Effector CD8-positive, alpha-beta T cell (primary cell): ENCODE measurements at regions not wholly inside any gene's neighbourhood (a gene's known extent, or its start where the extent isn't known, plus 50 kb on each side); places are given as distances from the start of the nearest gene placed in this dataset.
"Not testable (repeated sequence)": the region's sequence is repeated elsewhere in the genome, so short reads cannot be mapped to it uniquely, and the experiment has no call there.

ENCODE experiments used
- DNase-seq: peaks from one replicate; lab custom pipeline; 2025; lab: John Stamatoyannopoulos, UW

DNA sequence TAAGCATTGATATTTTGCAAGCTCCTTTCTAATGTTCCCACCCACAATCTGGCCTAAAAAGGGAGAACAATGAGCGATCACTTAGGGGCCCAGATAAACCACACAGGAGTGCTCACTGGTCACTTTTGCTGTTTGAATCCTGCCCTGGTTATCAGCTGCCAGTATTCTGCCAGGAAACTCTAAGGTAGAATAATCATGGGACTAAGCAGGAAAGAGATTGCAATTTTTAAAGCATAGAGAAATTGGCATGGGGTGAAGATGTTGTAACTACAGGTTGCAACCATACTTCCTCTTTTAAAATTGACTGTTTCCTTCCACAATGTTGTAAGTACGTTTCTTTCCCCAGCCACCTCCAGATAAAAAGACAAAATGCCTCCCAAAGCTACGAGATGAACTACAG, 251.2 kb upstream of the CDH11 start:
- no peak for DNase-seq

DNA sequence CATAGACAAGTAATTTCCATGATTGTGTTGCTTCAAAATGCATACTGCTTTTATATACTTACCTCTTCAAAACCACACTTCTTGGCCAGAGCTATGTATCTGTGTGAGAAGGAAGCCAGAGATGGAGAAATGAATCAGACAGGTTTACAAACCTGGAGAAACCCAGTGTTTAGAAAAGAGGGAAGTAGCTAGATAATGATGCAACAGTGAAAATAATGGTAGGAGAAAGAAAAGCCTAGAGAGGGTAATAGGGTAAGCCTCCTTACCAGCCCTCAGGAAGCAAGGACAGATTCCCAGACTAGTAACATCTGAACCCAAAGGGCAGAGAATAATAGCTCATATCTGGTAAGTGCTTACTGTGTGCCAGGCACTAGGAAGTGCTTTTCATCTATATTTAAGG, 250.3 kb upstream of the CDH11 start:
- DNase-seq = no peak

DNA sequence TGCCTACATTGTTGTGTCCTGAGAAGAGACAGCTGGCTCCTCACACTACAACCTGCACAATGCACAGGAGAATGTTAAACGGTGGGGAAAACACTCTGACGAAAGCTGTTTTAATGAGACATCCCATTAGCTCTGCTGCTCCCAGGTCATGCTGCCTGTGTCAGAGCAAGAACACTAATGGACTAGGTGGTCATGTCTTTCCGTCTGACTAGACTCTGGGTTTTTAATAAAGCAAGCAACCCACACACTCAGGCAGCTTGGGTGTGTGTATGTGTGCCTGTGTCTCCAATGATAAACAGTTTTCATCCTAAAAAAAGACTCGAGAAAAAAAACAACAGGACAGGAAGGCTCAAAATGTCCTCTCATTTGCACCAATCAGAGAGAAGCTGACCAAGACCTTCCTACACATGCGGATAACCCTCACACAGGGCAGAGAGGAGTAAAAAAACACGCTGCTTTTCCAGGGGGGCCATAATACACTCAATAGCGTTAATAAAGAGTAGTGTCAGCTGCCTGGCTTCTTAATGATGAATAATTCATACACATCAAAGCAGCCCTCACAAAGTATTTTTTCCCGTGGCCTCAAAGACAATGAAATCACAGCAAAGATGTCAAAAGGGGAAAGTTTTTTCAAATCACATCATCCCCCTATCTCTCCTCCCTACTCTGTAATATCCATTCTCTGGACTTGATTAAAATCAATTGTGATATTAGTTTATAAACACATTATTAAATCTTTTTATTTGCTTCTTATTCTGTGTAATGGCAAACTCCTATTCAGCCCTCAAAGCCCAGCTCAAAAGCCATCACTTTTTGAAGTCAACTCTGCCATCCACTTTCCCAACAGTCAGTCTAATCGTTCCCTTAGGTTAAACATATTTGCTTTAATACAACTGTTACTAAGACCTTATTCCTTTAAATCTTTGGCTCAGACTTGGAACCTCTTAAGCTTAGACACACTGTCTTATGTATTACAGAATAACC, 244.2 kb upstream of the CDH11 start:
- DNase-seq = no peak

DNA sequence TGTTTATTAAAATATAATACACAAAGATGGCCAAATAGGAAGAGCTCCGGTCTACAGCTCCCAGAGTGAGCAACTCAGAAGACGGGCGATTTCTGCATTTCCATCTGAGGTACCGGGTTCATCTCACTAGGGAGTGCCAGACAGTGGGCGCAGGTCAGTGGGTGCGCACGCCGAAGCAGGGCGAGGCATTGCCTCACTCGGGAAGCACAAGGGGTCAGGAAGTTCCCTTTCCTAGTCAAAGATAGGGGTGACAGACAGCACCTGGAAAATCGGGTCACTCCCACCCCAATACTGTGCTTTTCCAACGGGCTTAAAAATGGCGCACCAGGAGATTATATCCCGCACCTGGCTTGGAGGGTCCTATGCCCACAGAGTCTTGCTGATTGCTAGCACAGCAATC, 234.9 kb upstream of the CDH11 start:
- DNase-seq = not testable (repeated sequence)

DNA sequence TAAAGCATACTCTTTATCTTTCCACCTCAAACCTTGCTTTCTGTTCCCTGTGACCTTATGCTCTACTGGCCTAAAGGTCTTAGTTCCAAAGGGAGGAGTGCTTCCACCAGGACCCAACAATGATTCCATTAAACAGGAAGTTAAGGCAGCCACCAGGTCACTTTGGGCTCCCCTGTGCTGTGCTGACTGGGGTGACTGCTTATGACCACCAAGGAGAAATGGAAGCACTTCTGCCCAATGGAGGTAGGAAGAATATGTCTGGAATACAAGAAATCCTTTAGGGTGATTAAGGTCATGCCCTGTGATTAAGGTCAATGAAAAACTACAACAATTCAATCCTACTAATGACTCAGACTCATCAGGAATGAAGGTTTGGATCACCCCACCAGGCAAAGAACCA, 233.8 kb upstream of the CDH11 start:
- no peak for DNase-seq

DNA sequence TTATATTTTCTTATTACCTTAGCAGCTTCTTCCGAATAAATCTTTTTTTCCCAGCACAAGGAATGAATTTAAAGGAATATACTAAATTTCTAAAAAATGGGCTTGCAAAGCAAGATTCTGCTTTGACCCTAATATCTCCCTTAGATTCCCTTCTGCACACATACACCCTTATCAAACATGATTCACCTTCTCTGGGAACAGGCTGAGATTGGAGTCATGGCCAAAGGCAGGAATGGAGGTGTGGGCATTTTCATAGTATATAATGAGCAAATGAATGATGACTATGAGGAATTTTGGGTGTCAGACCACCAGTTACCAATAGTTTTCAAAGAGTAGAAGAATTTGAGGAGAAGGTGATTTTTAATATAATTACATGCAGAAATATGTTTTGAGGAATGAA, 231.3 kb upstream of the CDH11 start:
- no peak for DNase-seq

DNA sequence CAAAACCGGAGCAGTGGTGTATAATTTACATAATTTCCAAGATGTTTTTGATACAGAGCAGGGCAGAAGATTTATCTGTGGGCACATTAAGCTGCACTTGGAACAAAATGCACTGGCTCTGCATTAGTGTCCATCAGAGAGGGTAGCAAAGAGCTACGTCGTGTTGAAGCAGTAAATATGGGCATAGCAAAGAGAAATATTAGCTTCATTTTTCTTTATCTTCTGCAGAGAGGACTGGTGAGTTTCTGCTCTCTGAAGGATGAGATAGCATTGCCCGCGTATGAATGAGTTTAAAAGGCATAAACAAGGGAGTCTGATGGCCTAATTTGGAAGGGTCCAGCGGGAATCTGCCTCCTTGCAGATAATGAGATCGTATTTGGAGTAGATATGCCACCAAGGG, 227.8 kb upstream of the CDH11 start:
- DNase-seq = no peak

DNA sequence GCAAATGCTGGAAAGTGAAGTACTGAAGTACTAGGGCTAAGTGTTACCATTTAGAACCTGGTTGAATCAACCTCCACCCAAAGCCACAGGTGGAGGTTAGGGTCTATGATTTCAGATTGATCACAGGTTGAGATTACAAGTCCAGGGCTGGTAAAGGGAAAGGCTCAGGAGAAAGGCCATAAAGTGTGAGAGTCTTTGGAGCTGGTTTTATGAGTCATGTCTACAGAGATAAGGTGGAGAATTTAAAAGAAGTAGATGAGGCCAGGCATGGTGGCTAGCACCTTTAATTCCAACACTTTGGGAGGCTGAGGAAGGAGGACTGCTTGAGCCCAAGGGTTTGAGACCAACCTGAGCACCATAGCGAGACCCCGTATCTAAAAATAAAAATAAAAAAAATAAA, 221.7 kb upstream of the CDH11 start:
- no peak for DNase-seq

DNA sequence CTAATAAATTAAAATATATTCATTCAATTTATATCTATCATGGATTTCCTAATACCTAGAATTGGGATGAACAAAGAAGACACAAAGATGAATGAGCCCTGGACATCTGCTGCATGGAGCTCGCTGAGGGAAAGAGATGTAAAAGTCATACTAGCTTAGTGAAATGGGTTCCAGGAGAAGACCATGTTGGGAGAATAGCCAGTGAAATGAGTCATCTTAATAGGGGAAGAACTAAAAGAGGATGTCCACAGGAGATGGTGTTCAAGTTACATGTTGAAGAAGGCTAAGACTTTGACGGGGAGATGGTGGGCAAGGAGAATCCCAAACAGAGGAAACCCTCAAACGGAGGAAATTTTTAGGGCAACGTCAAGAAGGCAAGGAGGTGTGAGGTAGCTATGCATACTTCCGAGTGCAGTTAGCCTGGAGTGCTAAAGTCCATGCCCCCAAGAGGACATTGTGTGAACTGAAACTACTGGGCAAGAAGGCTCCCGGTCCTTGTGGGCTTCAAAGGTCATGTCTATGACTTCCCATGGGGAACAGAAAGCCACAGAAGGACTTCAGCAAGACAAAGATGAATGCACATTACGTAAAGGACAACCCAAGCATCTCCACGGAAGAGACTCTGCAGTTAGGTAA, 220.5 kb upstream of the CDH11 start:
- DNase-seq = no peak

DNA sequence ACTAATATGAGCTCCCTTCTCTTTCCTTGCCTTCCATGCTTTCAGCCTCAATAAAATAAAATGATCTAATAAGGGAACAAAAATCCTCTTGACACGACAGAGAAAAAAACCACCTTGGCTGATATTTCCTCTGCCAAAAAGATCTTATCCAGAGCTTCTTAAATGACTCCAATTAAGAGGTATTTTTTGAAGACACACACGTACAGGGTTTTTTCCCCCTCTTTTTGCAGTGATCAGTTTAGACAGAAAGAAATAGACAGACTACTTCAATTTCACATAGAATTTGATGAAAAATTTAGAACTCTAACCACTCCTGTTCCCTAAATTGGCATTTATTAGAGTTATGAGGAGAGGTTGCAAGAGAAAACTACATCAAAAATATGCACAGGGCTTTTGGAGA, 217.2 kb upstream of the CDH11 start:
- DNase-seq = no peak

DNA sequence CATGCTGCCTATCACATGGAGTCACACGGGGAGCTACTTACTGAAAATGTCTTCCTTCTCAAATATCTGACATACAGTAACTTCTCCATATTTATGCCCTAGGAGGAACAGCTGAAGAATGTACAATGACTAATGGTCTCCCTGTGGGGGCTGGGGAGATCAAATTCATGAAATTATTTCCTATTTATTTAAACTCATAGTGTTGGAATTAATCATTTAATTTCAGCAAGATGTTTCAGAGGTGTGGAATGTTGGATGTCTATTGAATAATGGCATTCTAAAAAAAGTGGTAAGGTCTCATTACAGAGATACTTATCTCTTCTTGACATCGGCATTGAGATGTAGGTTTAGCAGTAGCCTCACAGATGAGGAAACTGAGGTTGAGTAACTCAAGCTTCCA, 214.3 kb upstream of the CDH11 start:
- no peak for DNase-seq

DNA sequence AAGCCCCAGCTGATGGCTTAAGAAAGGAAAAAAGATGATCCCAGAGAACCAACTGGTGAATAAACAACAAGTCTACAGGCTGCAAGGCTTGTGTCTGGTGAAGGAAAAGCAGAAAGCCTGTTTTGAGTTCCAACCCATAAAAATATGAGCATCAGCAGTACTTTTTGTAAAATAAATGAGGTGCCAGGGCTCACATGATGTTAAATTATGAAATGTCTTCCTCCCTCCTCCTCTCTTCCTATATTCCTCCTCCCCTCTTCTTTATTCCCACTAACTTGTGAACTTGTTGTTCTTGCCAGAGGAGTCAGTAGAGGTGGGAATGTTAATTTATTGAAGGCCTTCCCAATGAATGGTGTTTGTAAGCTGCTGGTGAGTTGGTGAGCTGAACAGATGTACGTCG, 212.2 kb upstream of the CDH11 start:
- no peak for DNase-seq

DNA sequence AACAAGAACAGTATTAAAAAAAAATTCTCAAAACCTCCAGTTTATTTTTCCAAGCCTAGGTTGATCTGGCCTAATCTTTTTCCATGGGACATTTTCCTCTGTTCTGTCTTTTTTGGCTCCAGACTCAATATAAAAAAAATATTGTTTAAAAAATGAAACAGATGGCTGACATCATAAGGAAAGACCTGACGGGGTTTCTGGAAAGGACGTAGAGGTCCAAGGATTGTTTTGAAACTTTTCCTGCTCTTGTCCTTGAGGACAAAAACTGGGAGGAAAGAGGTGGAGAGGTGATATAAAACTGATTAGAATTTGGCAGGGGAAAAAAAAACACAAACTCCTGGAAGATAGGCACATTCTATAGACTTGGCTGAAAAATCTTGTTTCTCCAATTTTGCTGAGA, 211.4 kb upstream of the CDH11 start:
- DNase-seq = no peak

DNA sequence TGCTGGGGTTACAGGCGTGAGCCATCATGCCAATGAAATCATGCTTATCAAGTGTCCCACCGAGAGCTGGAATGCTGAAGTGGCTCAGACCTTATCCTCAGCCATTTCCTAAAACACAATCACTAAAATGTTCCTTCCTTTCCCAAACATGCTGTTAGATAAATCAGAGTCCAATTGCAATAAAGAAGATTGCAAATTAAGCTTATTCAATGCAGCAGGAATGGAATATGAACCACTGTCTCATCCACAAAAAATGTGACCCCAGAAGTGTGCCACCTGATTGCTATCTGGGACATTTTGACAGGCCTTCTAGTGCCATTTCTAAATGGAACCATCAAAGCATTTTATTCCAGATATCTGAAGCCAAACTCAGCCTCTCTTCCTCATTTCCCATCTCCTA, 205.5 kb upstream of the CDH11 start:
- DNase-seq = no peak

DNA sequence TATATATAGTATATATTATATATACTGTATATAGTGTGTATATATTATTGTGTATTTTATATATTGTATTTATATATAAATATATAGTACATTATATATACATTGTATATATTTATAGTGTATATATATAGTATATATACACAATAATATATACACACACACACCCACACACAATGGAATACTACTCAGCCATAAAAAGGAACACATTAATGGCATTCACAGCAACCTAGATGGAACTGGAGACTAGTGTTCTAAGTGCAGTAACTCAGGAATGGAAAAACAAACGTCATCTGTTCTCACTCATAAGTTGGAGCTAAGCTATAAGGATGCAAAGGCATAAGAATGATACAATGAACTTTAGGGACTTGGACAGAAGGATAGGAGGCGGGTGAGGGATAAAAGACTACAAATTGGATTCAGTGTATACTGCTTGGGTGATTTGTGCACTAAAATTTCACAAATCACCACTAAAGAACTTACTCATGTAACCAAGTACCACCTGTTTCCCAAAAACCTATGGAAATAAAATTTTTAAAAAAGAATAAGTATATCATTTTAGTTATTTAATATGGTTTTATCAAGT, 201.9 kb upstream of the CDH11 start:
- no peak for DNase-seq

DNA sequence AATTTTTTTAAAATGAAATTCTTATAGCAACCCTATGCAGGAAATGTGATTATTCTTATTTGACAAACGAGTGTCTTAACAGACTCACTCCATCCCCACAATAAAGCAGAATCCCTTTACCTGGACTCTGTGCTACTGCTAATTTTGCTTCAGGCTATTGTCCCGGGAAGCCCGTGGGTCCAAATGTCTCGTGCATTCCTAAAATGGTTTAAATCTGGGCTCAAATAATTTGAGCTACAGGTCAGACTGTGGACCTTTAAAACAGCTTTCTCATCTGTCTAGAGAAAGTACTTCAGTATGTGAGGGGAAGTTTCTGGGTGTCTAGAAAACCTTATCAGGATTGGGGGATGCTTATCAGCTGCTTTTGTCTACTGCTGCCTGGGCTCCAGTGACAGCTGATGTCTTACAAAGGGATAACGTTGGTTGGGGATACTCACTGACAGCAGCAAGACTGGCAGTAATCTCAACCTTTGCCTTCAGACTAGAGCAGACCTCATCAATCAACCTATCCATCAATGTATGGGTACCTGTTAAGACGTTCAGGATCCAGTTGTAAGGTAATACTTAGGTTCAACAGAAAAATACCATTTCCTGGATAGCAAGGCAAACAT, 197.9 kb upstream of the CDH11 start:
- no peak for DNase-seq

DNA sequence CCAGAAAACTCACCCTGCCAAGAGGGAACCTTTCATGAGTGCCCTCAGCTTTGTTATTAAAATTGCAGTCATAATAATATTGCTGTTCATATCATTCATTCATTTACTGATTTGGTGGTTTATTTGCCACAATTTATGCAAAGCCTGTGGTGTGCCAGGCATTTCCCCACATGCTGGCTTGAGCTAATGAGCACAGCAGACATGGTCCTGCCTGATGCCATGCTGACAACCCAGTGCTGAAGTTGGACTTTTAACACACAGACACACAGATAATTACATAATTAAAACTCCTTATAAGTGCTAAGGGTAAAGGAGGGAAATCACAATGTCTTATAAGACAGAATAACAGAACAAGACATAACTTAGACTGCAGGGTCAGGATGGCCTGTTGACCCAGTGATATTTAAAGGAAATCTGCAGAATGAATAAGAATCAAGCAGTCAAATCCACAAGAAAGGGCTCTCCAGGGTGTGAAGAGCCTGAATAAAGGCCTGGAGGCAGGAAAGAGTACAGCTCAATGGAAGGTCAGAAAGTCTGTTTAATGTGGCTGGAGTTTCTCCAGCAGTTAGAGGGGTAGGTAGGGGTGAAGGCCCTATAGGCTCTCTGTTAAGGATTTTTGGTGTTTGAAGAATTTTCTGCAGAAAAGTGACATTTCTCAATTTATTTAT, 196.9 kb upstream of the CDH11 start:
- DNase-seq = no peak

DNA sequence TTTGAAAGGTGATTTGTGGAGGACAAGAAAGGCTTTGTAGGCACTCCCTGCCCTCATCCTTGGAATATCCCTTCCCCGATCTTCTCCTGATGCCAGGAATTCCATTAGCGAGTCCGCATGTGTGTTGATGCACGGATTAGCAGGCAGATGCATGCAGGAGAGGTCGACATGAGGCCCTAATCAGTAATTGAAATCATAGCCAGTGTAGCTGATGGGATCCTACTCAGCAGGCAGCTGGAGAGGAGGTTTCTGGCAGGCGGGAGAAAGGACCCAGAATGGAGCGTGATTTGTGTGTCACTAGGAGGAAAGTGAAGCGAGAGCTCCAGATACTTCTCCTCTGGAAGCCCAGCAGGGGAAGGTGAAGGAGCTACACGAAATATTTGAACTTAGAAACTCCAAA, 196.3 kb upstream of the CDH11 start:
- no peak for DNase-seq

DNA sequence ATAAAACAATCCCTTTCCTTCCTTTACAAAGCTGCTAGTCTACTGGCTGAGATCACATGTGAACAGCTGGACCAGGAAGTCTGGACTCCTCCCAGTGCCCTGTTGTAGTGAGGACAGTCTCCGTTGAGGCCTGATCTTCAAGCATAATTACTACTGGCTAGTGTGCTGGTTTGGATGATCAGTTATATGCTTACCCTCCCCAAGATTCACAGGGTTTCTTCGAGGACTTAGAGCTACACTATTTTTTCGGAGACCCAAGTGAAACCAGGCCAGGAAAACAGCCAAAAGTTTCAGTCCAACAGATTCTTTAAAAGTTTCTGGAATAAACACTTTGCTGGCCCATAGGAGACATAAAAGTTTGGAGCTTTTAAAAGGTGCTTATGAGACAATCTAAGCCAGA, 194.9 kb upstream of the CDH11 start:
- no peak for DNase-seq

DNA sequence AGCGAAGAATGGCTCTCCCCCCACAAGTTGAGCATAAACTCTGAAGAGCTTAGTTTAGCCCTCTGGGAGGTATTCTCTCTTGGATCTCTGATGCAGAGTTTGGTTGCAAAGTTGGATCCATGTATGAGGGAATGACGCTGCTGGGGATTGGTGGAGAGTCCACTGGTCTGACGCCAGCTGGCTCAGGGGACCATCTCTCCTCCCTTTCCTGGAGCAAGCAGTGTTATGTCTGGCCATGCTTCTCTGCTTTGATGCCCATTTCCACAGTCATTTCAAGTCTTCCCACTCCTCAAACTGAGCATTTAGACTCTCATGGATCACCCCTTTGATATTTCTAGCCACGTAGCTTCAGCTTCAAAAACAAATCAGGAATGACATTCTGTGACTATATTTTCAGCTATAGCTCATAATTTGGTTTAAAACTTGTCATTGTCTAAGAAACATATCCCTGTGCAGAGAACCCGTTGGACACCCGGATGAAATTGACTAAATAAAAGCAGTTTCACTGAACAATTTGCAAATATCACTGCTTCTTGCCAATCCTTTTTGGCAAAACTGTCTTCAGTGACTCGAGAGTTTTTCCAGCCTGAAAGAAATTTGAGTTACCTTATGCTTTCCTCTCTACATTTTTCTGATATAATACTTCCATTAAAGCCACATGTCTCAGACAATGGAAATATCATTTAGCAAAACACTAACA, 193.4 kb upstream of the CDH11 start:
- no peak for DNase-seq

DNA sequence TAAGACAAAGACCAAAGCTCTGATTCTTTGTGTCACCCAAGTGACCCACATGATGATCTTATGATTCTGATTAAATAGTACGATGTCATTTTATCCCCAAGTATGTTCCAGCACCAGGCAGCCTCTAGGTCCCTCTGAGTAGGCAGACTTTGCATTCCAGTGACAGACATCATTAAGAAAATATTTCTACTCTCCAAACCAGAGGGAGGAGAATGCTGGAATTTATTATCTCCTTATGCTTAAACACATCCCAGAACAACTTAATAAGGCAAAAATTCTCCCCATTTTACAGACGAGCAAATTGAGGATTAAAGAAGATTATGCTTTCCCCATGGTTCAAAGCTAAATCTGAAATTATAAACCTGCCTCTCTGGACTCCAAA, 192.8 kb upstream of the CDH11 start:
- no peak for DNase-seq
